Progenitor cell of endocrine pancreas (in vitro differentiated cells): ENCODE measurements at regions not wholly inside any gene's neighbourhood (a gene's known extent, or its start where the extent isn't known, plus 50 kb on each side); places are given as distances from the start of the nearest gene placed in this dataset.
"Not testable (repeated sequence)": the region's sequence is repeated elsewhere in the genome, so short reads cannot be mapped to it uniquely, and the experiment has no call there.

Source experiments
- DNase-seq: peaks from one replicate; pipeline ENCODE4 v3.0.0; 2021; ENCODE audit warnings: low spot score; ENCODE audit not compliant: unreplicated experiment
- H3K27ac Mint-ChIP-seq: 2 replicates; pipeline ENCODE4 v1.8.0; 2021; ENCODE audit warnings: mild to moderate bottlenecking, moderate library complexity, mixed read lengths
- H3K27me3 Mint-ChIP-seq: 2 replicates; pipeline ENCODE4 v1.8.0; 2021; ENCODE audit warnings: mixed read lengths
- H3K36me3 Mint-ChIP-seq: 2 replicates; pipeline ENCODE4 v1.8.0; 2022; ENCODE audit warnings: mixed read lengths; ENCODE audit not compliant: insufficient read depth
- H3K4me1 Mint-ChIP-seq: 2 replicates; pipeline ENCODE4 v1.8.0; 2021; ENCODE audit warnings: low read depth, mixed read lengths
- H3K4me3 Mint-ChIP-seq: 2 replicates; pipeline ENCODE4 v1.8.0; 2021; ENCODE audit warnings: low read depth, mild to moderate bottlenecking, moderate library complexity, mixed read lengths
- H3K9me3 Mint-ChIP-seq: 2 replicates; pipeline ENCODE4 v1.8.0; 2021; ENCODE audit warnings: low read depth, mixed read lengths
- TF ChIP-seq, protein P1 (sequence below): fragments of 200-600 bp; sonication (generic); IDR thresholded peaks from one replicate; pipeline ENCODE4 v1.5.0; 2021; ENCODE audit warnings: antibody characterized with exemption, mild to moderate bottlenecking; ENCODE audit not compliant: unreplicated experiment

DNA sequence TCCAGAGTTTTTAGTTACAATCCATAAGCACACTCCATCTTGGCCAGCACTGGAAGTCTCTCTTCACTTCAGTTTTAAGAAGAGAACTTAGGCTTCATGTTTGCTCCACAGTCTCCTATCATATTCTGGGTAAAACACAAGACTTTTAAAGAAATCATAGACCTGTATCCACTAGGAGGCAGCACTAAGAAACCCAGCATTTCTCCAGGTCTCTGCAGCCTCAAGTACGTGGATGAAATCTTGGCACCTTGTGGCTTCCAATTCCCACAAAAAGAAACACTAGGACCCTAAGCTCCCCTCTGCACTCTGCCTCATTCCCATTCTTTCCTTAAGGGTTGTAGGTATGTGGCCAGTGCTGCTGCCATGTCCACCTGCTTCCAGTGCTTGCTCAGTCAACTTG is 367.3 kb upstream of the CASK start:
- Mint-ChIP-seq H3K9me3 (peaks cover 41% of the 10 kb centered on the region), H3K27ac (no peak overlapping the region), H3K27me3 (no peaks in the 10 kb centered on the region), H3K4me1 (no peaks in the 10 kb centered on the region), H3K4me3 (no peak overlapping the region), H3K36me3 (no peaks in the 10 kb centered on the region)
- TF ChIP-seq, protein P1, sequence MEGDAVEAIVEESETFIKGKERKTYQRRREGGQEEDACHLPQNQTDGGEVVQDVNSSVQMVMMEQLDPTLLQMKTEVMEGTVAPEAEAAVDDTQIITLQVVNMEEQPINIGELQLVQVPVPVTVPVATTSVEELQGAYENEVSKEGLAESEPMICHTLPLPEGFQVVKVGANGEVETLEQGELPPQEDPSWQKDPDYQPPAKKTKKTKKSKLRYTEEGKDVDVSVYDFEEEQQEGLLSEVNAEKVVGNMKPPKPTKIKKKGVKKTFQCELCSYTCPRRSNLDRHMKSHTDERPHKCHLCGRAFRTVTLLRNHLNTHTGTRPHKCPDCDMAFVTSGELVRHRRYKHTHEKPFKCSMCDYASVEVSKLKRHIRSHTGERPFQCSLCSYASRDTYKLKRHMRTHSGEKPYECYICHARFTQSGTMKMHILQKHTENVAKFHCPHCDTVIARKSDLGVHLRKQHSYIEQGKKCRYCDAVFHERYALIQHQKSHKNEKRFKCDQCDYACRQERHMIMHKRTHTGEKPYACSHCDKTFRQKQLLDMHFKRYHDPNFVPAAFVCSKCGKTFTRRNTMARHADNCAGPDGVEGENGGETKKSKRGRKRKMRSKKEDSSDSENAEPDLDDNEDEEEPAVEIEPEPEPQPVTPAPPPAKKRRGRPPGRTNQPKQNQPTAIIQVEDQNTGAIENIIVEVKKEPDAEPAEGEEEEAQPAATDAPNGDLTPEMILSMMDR, result no peak
- DNase-seq, result no peak

GRCh38 chrX:42289492-42290385 is 366.4 kb upstream of the CASK start:
- DNase-seq, result no peak
- no peaks in the 10 kb centered on the region for H3K4me1 Mint-ChIP-seq
- TF ChIP-seq, protein P1, result no peak
- H3K4me3 Mint-ChIP-seq, result no peak overlapping the region
- H3K36me3 Mint-ChIP-seq, result no peaks in the 10 kb centered on the region
- H3K27ac Mint-ChIP-seq, result no peak overlapping the region
- H3K27me3 Mint-ChIP-seq, result no peaks in the 10 kb centered on the region
- H3K9me3 Mint-ChIP-seq, result peaks cover 33% of the 10 kb centered on the region

GRCh38 chrX:42285681-42286080 is 362.3 kb upstream of the CASK start:
- H3K27me3 Mint-ChIP-seq, DNase-seq, H3K4me3 Mint-ChIP-seq, H3K36me3 Mint-ChIP-seq, H3K27ac Mint-ChIP-seq, H3K4me1 Mint-ChIP-seq: not testable (repeated sequence)
- H3K9me3 Mint-ChIP-seq, result peaks cover 23% of the 10 kb centered on the region

GRCh38 chrX:42276982-42277690 is 353.8 kb upstream of the CASK start:
- H3K27me3 Mint-ChIP-seq, result no peaks in the 10 kb centered on the region
- H3K27ac Mint-ChIP-seq, result no peak overlapping the region
- H3K4me3 Mint-ChIP-seq, result no peak overlapping the region
- TF ChIP-seq, protein P1, result no peak
- H3K9me3 Mint-ChIP-seq, result peaks cover 4% of the 10 kb centered on the region
- no peaks in the 10 kb centered on the region for H3K36me3 Mint-ChIP-seq
- no peak for DNase-seq
- no peaks in the 10 kb centered on the region for H3K4me1 Mint-ChIP-seq

DNA sequence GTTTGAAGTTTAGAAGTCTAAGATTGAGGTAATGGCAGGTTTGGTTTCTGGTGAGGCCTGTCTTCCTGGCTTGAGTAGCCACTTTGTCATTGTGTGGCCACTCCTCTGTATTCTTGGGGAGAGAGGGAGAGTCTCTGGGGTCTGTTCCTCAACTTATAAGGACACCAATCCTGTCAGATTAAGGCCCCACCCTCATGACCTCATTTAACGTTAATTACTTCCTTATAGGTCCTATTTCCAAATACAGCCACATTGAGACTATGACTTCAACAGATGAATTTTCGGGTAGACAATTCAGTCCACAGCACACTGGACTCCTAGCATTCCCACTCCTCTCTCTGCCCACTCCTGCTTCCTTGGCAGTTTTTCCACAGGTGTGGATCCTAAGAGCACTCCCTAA is 350.8 kb upstream of the CASK start:
- H3K4me3 Mint-ChIP-seq, result no peak overlapping the region
- no peaks in the 10 kb centered on the region for H3K36me3 Mint-ChIP-seq
- no peak for DNase-seq
- H3K9me3 Mint-ChIP-seq, result peaks cover 4% of the 10 kb centered on the region
- H3K4me1 Mint-ChIP-seq, result no peaks in the 10 kb centered on the region
- no peaks in the 10 kb centered on the region for H3K27me3 Mint-ChIP-seq
- H3K27ac Mint-ChIP-seq, result no peak overlapping the region
- TF ChIP-seq, protein P1, result no peak
